ENCODE measurements at regions not wholly inside any gene's neighbourhood (a gene's known extent, or its start where the extent isn't known, plus 50 kb on each side); places are given as distances from the start of the nearest gene placed in this dataset.

DNA sequence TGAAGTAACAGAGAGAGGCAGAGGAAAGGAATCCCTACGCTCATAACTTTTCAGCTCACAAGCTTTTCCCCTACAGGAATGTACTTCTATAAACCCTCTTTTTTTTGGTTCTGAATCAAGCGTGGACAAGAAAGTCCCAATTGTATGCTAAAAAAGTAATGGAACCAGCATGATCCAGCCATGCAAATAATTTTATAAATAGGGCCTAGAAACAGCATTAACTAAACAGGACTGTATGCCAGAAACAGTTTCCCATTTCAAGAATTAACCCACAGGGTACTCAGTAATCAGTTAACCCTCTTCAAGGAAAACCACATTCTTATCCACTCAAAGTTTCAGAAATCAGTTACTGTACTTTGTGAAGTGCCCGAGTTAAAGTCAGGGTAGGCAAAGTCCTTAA, 87.0 kb upstream of the HMGCLL1 start:
- Mint-ChIP-seq H3K27ac (no peak overlapping the region), H3K4me1 (no peaks in the 10 kb centered on the region), H3K9me3 (ENCODE audit: low read depth) (peaks cover 16% of the 10 kb centered on the region), H3K4me3 (no peak overlapping the region), H3K36me3 (no peaks in the 10 kb centered on the region), H3K27me3 (no peaks in the 10 kb centered on the region)
- DNase-seq (no peak), ATAC-seq (no peak)
- CTCF ChIA-PET, result no interaction called here

DNA sequence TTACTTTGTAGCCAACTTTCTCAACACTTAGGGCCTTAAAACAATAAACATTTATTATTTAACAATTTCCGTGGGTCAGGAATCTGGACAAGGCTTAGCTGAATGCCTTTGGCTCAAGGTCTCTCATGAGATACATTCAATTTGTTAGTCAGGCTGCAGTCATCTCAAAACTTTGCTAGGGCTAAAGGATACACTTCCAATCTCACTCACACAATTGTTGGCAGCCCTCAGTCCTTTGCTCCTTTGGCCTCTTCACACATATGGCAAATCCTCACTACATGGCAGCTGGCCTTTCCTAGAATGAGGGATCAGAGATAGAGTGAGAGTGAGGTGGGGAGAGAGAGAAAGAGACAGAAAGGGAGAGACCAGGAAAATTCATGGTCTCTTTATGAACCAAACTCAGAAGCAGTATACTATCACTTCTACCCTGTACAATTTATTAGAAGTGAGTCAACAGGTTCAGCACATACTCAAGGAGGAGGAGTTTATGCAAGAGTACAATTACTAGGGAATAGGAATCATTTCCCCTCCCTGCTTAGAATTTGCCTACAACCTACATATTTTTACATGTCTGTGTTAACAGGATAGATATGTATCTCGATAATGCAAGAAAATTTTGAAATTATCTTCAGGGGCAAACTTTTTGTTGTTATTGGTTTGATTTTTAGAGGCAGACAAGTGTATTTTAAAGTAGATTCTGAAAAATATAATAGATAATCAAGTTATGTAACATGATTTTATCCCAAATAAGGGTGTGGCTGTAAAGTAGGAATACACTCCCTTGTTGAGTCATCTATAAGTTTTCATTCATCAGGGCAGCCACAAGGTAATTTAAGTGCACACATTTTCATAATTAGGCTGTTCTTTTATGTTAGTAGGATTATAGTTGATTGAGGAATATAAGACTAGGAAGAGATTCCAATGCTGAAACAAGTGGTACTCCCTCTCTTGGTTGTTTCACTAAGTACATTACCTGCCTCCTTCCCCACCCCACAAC, 85.9 kb upstream of the HMGCLL1 start:
- H3K36me3 Mint-ChIP-seq, result no peaks in the 10 kb centered on the region
- CTCF ChIA-PET, result no interaction called here
- H3K4me1 Mint-ChIP-seq, result no peaks in the 10 kb centered on the region
- no peak overlapping the region for H3K4me3 Mint-ChIP-seq
- H3K27me3 Mint-ChIP-seq, result no peaks in the 10 kb centered on the region
- ATAC-seq (no peak), DNase-seq (no peak)
- H3K27ac Mint-ChIP-seq, result no peak overlapping the region
- H3K9me3 Mint-ChIP-seq (ENCODE audit: low read depth), result peaks cover 22% of the 10 kb centered on the region

DNA sequence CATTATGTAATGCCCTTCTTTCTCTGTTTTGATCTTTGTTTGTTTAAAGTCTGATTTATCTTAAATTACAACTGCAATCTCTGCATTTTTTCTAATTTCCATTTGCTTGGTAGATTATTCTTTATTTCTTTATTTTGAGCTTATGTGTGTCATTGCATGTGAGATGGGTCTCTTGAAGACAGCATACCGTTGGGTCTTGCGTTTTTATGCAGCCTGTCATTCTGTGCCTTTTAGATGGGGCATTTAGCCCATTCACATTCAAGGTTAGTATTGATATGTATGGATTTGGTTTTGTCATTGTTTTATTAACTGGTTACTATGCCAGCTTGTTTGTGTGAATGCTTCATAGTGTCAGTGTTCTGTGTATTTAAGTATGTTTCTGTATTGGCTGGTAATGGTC, 84.9 kb upstream of the HMGCLL1 start:
- peaks cover 17% of the 10 kb centered on the region for H3K9me3 Mint-ChIP-seq (ENCODE audit: low read depth)
- no peaks in the 10 kb centered on the region for H3K4me1 Mint-ChIP-seq

DNA sequence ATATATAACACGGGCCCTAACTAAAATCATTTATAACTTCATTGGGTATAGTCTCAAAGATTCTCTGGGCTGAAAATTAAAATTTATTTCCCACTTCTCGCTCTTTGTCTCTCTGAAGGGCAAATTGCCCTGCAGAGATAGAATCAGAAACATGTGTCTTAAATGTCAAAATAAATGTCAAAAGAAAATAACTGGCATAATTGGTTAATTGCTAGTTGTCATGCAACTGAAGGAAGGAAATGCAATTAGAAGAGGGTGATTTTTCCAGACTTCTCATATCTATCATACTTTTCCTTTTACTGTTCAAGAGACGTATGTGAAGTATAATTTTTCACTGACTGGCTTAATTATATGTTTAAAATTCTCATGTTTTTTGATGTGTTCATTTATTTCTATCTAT, 80.3 kb upstream of the HMGCLL1 start:
- no peaks in the 10 kb centered on the region for H3K4me1 Mint-ChIP-seq
- H3K27ac Mint-ChIP-seq, result no peak overlapping the region
- CTCF ChIA-PET, result no interaction called here
- no peak for ATAC-seq
- H3K36me3 Mint-ChIP-seq, result no peaks in the 10 kb centered on the region
- DNase-seq, result no peak
- H3K9me3 Mint-ChIP-seq (ENCODE audit: low read depth), result peaks cover 17% of the 10 kb centered on the region
- no peaks in the 10 kb centered on the region for H3K27me3 Mint-ChIP-seq
- no peak overlapping the region for H3K4me3 Mint-ChIP-seq

More for the DNA sequence above, 84.9 kb upstream of the HMGCLL1 start:
- DNase-seq, result no peak
- no peaks in the 10 kb centered on the region for H3K27me3 Mint-ChIP-seq
- no peak overlapping the region for H3K4me3 Mint-ChIP-seq
- CTCF ChIA-PET, result no interaction called here
- no peak overlapping the region for H3K27ac Mint-ChIP-seq
- no peak for ATAC-seq
- no peaks in the 10 kb centered on the region for H3K36me3 Mint-ChIP-seq

DNA sequence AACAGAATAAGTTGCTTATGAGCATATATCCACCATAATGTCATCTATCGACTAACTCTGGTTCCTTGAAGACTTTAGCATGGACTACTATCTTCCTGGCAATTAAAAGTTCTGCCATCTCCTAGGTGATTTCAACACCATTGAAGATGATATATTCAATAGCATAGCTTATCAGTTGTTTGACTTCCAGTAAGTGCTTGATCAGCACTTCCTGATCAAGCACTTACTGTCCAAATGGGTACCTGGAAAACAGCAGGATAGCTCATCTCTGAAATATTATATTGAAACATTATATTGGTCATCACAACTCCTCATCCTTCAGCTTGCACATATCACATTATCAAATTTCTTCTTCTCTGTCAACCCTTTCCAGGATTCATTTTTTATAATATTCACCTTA, 75.5 kb upstream of the HMGCLL1 start:
- Mint-ChIP-seq H3K4me3 (no peak overlapping the region), H3K27ac (no peak overlapping the region), H3K36me3 (no peaks in the 10 kb centered on the region), H3K27me3 (no peaks in the 10 kb centered on the region), H3K9me3 (ENCODE audit: low read depth) (peaks cover 7% of the 10 kb centered on the region), H3K4me1 (no peaks in the 10 kb centered on the region)
- no peak for DNase-seq
- CTCF ChIA-PET, result no interaction called here
- ATAC-seq, result no peak

DNA sequence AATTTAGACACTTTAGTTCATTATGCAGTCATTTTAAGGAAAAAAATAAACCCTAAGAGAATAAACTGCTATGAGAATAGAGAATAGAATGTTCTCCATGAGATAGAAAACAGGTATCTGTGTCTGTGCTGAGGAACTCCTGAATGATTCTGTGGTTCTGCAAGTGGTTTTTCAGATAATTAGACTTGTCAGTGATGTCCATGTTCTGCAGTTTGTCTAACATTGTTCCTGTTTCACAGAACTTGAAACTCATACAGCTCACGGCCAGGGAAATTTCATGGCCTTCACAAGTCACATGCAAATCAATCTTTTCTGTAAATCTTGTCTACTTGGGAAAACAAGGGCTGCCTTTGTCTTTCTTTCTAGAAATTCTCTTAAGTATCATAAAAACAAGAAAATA, 73.4 kb upstream of the HMGCLL1 start:
- CTCF ChIA-PET, result no interaction called here
- no peak overlapping the region for H3K27ac Mint-ChIP-seq
- DNase-seq, result no peak

DNA sequence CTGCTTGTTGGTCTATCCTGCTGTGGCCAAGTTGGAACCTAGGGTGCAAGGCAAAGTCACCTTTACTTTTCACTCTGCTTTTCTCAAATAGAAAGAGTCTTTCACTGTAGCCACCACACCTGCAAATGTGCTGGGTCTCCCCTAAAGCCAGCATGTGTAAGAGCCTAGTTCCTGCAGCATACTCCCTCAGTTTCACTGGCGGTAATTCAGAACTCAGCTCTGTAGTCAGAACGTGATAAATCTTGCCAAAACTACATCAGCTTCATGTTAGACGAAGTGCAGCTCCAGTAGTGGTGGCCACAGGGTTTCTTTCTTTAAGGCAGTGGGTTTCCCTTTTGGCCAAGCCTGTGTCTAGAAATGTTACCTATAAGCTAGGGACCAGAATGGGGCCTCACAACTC, 72.0 kb upstream of the HMGCLL1 start:
- H3K36me3 Mint-ChIP-seq, result no peaks in the 10 kb centered on the region
- H3K4me3 Mint-ChIP-seq, result no peak overlapping the region
- no peaks in the 10 kb centered on the region for H3K27me3 Mint-ChIP-seq
- H3K27ac Mint-ChIP-seq, result no peak overlapping the region
- H3K9me3 Mint-ChIP-seq (ENCODE audit: low read depth), result peaks cover 14% of the 10 kb centered on the region
- DNase-seq (no peak), ATAC-seq (no peak)
- CTCF ChIA-PET, result interaction anchor here (1.1 kb wide), 1 partner anchor 10 kb away, joined by 3 read pairs; no protein-coding TSS in a partner anchor
- no peaks in the 10 kb centered on the region for H3K4me1 Mint-ChIP-seq

More for the DNA sequence above, 73.4 kb upstream of the HMGCLL1 start:
- Mint-ChIP-seq H3K4me3 (no peak overlapping the region), H3K27me3 (no peaks in the 10 kb centered on the region), H3K36me3 (no peaks in the 10 kb centered on the region), H3K4me1 (no peaks in the 10 kb centered on the region), H3K9me3 (ENCODE audit: low read depth) (peaks cover 9% of the 10 kb centered on the region)
- no peak for ATAC-seq

DNA sequence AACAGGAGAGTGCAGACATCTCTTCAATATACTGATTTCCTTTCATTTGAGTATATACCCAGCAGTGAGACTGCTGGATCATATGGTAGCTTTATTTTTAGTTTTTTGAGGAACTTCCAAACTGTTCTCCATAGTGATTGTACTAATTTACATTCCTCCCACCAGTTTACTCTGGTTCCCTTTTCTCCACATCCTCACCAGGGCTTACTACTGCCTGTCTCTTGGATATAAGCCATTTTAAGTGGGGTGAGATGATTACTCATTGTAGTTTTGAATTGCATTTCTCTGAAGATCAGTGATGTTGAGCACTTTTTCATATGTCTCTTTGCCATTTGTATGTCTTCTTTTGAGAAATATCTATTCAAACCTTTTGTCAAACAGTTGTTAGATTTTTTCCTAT, 64.9 kb upstream of the HMGCLL1 start:
- DNase-seq (no peak), ATAC-seq (no peak)
- CTCF ChIA-PET, result no interaction called here
- Mint-ChIP-seq H3K27ac (no peak overlapping the region), H3K27me3 (no peaks in the 10 kb centered on the region), H3K4me1 (no peaks in the 10 kb centered on the region), H3K9me3 (ENCODE audit: low read depth) (peaks cover 10% of the 10 kb centered on the region), H3K4me3 (no peak overlapping the region), H3K36me3 (no peaks in the 10 kb centered on the region)

DNA sequence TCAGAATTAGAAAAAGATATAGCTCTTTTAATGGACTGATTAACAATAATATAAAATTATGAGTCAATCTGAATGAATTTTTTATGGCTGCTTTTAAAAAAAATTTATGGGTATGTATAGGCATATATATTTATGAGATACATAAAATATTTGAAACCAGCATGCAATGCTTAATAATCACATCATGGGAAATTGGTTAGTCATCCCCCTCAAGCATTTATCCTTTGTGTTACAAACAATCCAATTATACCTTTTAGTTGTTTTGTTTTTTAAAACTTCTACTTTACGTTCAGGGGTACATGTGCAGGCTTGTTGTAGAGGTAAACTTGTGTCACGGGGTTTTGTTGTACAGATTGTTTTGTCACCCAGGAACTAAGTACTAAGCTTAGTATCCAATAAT, 63.4 kb upstream of the HMGCLL1 start:
- H3K27ac Mint-ChIP-seq, result no peak overlapping the region

DNA sequence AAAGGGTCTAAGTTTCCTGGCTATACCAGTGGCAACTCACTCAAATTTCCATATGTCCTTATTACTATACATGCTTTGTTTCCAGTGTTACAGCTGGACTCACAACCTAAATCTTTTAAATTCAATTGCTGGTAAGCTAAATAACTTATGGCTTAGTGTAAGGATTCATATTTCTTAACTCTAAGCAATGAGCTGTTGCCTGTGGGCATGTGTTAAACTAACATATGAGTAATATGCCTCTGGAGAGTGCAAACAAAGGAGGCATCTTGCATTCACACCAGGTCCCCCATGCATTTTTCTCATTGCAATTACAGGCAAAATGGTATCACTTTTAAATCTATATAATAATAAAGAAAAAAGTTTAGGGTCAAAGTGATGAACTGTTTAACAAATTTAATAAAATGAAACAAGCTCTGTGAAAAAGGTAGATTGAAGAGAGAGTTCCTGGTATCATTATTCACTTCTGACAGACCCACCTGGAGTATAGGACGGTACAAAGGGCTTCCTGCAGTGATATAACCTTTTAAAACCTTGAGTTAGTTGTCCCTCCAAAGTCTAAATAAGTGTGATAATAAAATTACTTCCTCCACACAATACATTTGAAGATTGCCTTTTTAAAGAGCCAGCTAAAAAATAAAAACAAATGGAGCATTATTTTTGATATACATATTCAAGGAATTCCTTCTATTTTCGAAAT, 57.6 kb upstream of the HMGCLL1 start:
- ATAC-seq (no peak), DNase-seq (no peak)
- CTCF ChIA-PET, result no interaction called here
- Mint-ChIP-seq H3K36me3 (no peaks in the 10 kb centered on the region), H3K27me3 (no peaks in the 10 kb centered on the region), H3K9me3 (ENCODE audit: low read depth) (peaks cover 4% of the 10 kb centered on the region), H3K27ac (no peak overlapping the region), H3K4me1 (no peaks in the 10 kb centered on the region), H3K4me3 (no peak overlapping the region)

More for the DNA sequence above, 63.4 kb upstream of the HMGCLL1 start:
- no peaks in the 10 kb centered on the region for H3K36me3 Mint-ChIP-seq
- no peak overlapping the region for H3K4me3 Mint-ChIP-seq
- no peak for DNase-seq
- CTCF ChIA-PET, result no interaction called here
- H3K9me3 Mint-ChIP-seq (ENCODE audit: low read depth), result peaks cover 10% of the 10 kb centered on the region
- H3K4me1 Mint-ChIP-seq, result no peaks in the 10 kb centered on the region
- H3K27me3 Mint-ChIP-seq, result no peaks in the 10 kb centered on the region
- ATAC-seq, result no peak

DNA sequence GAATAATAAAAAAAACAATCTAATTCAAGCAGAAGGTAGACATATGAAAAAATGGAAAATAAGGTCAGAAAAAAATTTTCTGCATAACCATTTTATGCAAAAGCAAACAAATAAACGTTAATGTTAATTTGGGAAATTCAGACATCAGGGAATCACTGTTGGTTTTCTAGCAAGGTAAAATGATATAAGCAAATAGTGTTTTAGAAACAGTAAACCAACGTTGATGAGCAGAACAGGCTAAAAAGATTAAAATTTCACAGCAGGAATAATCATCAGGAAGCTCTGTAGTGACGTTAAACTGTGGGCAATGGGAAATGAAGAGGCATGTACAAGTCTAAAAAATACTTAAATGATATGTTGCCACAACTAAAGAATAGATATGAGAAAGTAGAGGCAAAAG, 54.5 kb upstream of the HMGCLL1 start:
- no peaks in the 10 kb centered on the region for H3K36me3 Mint-ChIP-seq
- no peak overlapping the region for H3K27ac Mint-ChIP-seq
- no peak for DNase-seq
- ATAC-seq, result no peak
- CTCF ChIA-PET, result no interaction called here
- H3K4me1 Mint-ChIP-seq, result no peaks in the 10 kb centered on the region
- peaks cover 6% of the 10 kb centered on the region for H3K9me3 Mint-ChIP-seq (ENCODE audit: low read depth)
- H3K27me3 Mint-ChIP-seq, result no peaks in the 10 kb centered on the region
- H3K4me3 Mint-ChIP-seq, result no peak overlapping the region

DNA sequence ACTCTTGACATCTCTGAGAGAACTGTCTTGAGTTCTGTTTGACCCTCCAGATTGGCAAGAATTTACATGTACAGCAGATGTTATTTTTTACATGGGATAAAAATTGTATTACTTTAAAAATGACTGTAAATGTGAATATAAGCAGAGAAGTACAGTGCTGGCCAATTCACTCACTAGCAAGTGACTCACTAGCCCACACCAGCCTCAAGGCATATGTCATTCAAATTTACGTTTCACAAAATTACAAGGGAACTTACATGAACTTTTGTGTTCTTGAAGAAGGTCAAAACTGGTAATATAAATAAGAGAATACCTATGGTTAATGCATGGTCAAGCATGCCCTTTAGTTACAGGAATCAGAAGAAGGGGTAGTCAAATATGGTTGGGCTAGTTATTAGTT, 54.0 kb upstream of the HMGCLL1 start:
- Mint-ChIP-seq H3K4me1 (no peaks in the 10 kb centered on the region), H3K36me3 (no peaks in the 10 kb centered on the region), H3K27ac (no peak overlapping the region), H3K27me3 (no peaks in the 10 kb centered on the region), H3K4me3 (no peak overlapping the region), H3K9me3 (ENCODE audit: low read depth) (peaks cover 6% of the 10 kb centered on the region)
- DNase-seq (no peak), ATAC-seq (no peak)
- CTCF ChIA-PET, result no interaction called here
